ENCODE measurements at regions not wholly inside any gene's neighbourhood (a gene's known extent, or its start where the extent isn't known, plus 50 kb on each side); places are given as distances from the start of the nearest gene placed in this dataset.
A peak's percentile ranks its signal among the peaks of the same experiment; 100 is the strongest.

DNA sequence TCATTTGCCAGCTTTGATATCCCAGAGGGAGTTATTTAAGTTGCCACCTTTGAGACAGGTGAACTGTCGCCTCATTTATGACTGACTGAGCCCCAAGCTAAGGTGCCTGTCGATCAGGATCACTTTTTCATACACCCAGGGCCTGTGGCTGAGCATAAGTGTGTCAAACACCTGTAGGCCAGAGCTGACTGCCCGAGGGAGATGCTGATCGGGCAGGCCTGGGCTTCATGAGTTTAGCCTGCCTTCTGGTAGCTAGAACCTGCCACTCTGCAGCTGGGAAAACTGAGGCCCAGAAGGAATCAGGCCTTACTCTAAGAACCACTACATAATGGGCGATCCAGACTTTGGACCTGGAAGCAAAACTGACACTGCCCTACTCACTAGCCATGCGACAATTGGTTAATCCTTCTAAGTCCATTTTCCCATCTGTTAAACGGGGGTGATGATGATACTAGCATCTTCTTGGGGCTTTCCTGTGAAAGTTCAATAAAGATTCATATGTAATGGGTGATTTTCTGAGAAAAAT is 188.7 kb upstream of the GLI2 start:
- peak overlapping the region; percentile 66 for H3K27ac ChIP-seq (ENCODE audit: low read depth, low read length)
- no peaks in the 10 kb centered on the region for H3K9me3 ChIP-seq (ENCODE audit: insufficient read depth, low read depth, low read length)
- Mint-ChIP-seq H3K9me3 (ENCODE audit: unreplicated experiment) (no peaks in the 10 kb centered on the region), H3K36me3 (ENCODE audit: low read depth, unreplicated experiment) (no peaks in the 10 kb centered on the region), H3K27me3 (ENCODE audit: low read depth, unreplicated experiment) (peaks cover 8% of the 10 kb centered on the region), H3K4me1 (ENCODE audit: low read depth, unreplicated experiment) (peaks cover 32% of the 10 kb centered on the region), H3K27ac (ENCODE audit: unreplicated experiment) (peak overlapping the region; percentile 89), H3K4me3 (ENCODE audit: unreplicated experiment) (no peak overlapping the region)
- DNase-seq (ENCODE audit: low read depth) (no peak), FAIRE-seq (no peak)
- H3K36me3 ChIP-seq (ENCODE audit: insufficient read depth, low read length): no peaks in the 10 kb centered on the region
- H2AFZ ChIP-seq (ENCODE audit: low read depth, low read length): no peak overlapping the region
- H3K4me3 ChIP-seq (ENCODE audit: insufficient read depth, low read depth, low read length): peak overlapping the region; percentile 24
- peaks cover 17% of the 10 kb centered on the region for H3K27me3 ChIP-seq (ENCODE audit: insufficient read depth, low read length)
- TF ChIP-seq, protein P1, sequence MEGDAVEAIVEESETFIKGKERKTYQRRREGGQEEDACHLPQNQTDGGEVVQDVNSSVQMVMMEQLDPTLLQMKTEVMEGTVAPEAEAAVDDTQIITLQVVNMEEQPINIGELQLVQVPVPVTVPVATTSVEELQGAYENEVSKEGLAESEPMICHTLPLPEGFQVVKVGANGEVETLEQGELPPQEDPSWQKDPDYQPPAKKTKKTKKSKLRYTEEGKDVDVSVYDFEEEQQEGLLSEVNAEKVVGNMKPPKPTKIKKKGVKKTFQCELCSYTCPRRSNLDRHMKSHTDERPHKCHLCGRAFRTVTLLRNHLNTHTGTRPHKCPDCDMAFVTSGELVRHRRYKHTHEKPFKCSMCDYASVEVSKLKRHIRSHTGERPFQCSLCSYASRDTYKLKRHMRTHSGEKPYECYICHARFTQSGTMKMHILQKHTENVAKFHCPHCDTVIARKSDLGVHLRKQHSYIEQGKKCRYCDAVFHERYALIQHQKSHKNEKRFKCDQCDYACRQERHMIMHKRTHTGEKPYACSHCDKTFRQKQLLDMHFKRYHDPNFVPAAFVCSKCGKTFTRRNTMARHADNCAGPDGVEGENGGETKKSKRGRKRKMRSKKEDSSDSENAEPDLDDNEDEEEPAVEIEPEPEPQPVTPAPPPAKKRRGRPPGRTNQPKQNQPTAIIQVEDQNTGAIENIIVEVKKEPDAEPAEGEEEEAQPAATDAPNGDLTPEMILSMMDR (IDR thresholded peaks at IDR 0.05; ENCODE audit: insufficient read depth, low read depth, low read length): no peak
- no peak for TF ChIP-seq EZH2 (IDR thresholded peaks at IDR 0.05; ENCODE audit: insufficient read depth, low read length)
- no peaks in the 10 kb centered on the region for H4K20me1 ChIP-seq (ENCODE audit: insufficient read depth, low read length)
- peak overlapping the region; percentile 66 for H3K9ac ChIP-seq (ENCODE audit: low read length)
- peak overlapping the region; percentile 70 for H3K4me2 ChIP-seq (ENCODE audit: low read length)
- H3K4me1 ChIP-seq (ENCODE audit: insufficient read depth, low read length): peaks cover 21% of the 10 kb centered on the region
- no peaks in the 10 kb centered on the region for H3K79me2 ChIP-seq (ENCODE audit: insufficient read depth, low read length)

DNA sequence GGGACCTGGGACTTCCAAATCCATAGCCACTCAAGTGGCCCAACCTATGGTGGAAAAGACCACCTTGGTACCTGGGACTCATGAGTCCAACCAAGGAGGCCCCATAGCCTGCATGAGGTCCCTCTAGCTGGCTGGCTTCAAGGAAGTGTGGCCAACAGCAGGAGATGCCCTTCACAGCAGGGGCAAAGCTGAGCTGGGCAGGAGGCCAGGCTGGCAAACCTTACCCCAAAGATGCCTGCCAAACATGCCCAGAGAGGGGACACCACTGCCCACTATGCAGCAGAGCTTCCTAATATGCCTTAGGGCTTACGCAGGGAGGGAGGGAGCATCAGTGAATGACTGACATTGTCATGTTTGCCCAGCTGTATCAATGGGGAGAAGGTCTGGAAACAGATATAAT is 188.0 kb upstream of the GLI2 start:
- no peak overlapping the region for H3K27ac Mint-ChIP-seq (ENCODE audit: unreplicated experiment)
- no peak overlapping the region for H3K4me3 Mint-ChIP-seq (ENCODE audit: unreplicated experiment)
- FAIRE-seq: no peak

More for the DNA sequence above, 188.0 kb upstream of the GLI2 start:
- H3K27me3 ChIP-seq (ENCODE audit: insufficient read depth, low read length): peaks cover 18% of the 10 kb centered on the region
- H3K36me3 ChIP-seq (ENCODE audit: insufficient read depth, low read length): no peaks in the 10 kb centered on the region
- no peaks in the 10 kb centered on the region for H3K9me3 Mint-ChIP-seq (ENCODE audit: unreplicated experiment)
- H4K20me1 ChIP-seq (ENCODE audit: insufficient read depth, low read length): no peaks in the 10 kb centered on the region
- no peaks in the 10 kb centered on the region for H3K9me3 ChIP-seq (ENCODE audit: insufficient read depth, low read depth, low read length)
- no peak overlapping the region for H3K27ac ChIP-seq (ENCODE audit: low read depth, low read length)
- H3K36me3 Mint-ChIP-seq (ENCODE audit: low read depth, unreplicated experiment): no peaks in the 10 kb centered on the region
- no peak overlapping the region for H3K4me3 ChIP-seq (ENCODE audit: insufficient read depth, low read depth, low read length)
- TF ChIP-seq, protein P1 (IDR thresholded peaks at IDR 0.05; ENCODE audit: insufficient read depth, low read depth, low read length): no peak
- no peak for TF ChIP-seq EZH2 (IDR thresholded peaks at IDR 0.05; ENCODE audit: insufficient read depth, low read length)
- H3K27me3 Mint-ChIP-seq (ENCODE audit: low read depth, unreplicated experiment): peaks cover 11% of the 10 kb centered on the region
- no peak for DNase-seq (ENCODE audit: low read depth)
- H2AFZ ChIP-seq (ENCODE audit: low read depth, low read length): no peak overlapping the region
- peaks cover 32% of the 10 kb centered on the region for H3K4me1 Mint-ChIP-seq (ENCODE audit: low read depth, unreplicated experiment)
- H3K9ac ChIP-seq (ENCODE audit: low read length): no peak overlapping the region
- H3K4me1 ChIP-seq (ENCODE audit: insufficient read depth, low read length): peaks cover 23% of the 10 kb centered on the region
- H3K4me2 ChIP-seq (ENCODE audit: low read length): no peak overlapping the region
- H3K79me2 ChIP-seq (ENCODE audit: insufficient read depth, low read length): no peaks in the 10 kb centered on the region

Data from astrocyte (in vitro differentiated cells and primary cell).